ENCODE measurements at regions not wholly inside any gene's neighbourhood (a gene's known extent, or its start where the extent isn't known, plus 50 kb on each side); places are given as distances from the start of the nearest gene placed in this dataset.

DNA sequence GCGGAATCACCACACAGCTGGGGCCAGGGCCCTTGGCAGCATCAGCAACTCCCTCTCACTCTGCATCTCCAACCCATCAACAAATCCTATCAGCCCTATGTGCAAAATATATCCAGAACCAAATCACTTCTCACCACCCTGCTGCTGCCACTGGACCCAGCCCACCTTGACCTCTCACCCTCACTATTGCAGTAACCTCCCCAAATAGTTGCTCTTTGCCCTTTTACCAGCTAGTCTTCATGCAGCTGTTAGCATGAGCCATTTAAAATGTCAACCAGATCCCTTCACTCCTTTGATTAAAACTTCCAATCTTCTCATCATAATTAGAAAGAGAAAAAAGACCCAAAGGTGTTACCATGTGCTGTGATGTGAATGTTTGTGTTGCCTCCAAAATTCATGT lies 155.7 kb upstream of the IRF2BP2 start:
- in situ Hi-C loops (cut with HindIII; ENCODE audit: extremely low pct_ligation_motif_present, low pct_unique_long_range_greater_than_20kb) (no loop called here), intact Hi-C loops (cut with micrococcal nuclease; ENCODE audit: unreplicated experiment) (no loop called here)
- Histone ChIP-seq H3K27me3 (ENCODE audit: control insufficient read depth in 1 of 2, insufficient read depth in 2 of 2, low read length in 2 of 2) (no peaks in the 10 kb centered on the region), H3K36me3 (replicated peaks in 1 of 2; ENCODE audit: control insufficient read depth in 1 of 2, insufficient read depth in 2 of 2, low read length in 2 of 2) (no peaks in the 10 kb centered on the region; a peak in 1 of 5 replicates), H3K9ac (ENCODE audit: insufficient read depth, low read depth, low read length) (no peak overlapping the region), H4K20me1 (ENCODE audit: insufficient read depth, low read length) (no peaks in the 10 kb centered on the region), H3K4me2 (ENCODE audit: low read depth, low read length) (peak overlapping the region; percentile 16; the same call in 1 of the 2 replicates), H2AFZ (ENCODE audit: low read length) (no peak overlapping the region), H3K4me1 (ENCODE audit: insufficient read depth, low read length) (peaks cover 88% of the 10 kb centered on the region), H3K9me3 (ENCODE audit: low read length) (no peaks in the 10 kb centered on the region), H3K79me2 (ENCODE audit: insufficient read depth, low read length) (no peaks in the 10 kb centered on the region), H3K27ac (ENCODE audit: extremely low read length, insufficient read depth, low read length) (no peak overlapping the region), H3K4me3 (replicated peaks in 1 of 3; ENCODE audit: insufficient read depth in 1 of 3, low read depth in 2 of 3, low read length in 3 of 3) (no peak overlapping the region)
- CTCF ChIA-PET (ENCODE audit: low intra/inter-chr PET ratio, low total read pairs): no interaction called here
- 100% methylated on average over 1 of the region's 1 CpG for WGBS (ENCODE audit: low lambda C conversion rate)
- POLR2A ChIA-PET: interaction anchor here (0.6 to 9.3 kb wide), 3 partner anchors 40 to 195 kb away, joined by 5 to 97 read pairs (median 84); no protein-coding TSS in a partner anchor
- ATAC-seq (no peak), FAIRE-seq (no peak), DNase-seq (ENCODE audit: low spot score) (no peak)
- BruUV-seq (replicated peaks): TSS peak; percentile 16
- TF ChIP-seq GFI1 (CRISPR knock-in tag; IDR thresholded peaks at IDR 0.05; ENCODE audit: borderline replicate concordance): peak; percentile 53
- TF ChIP-seq HNF4G (IDR thresholded peaks at IDR 0.05; ENCODE audit: borderline replicate concordance, low read depth, low read length): peak; percentile 30; the same call in 1 of the 2 replicates
- TF ChIP-seq HNF4G (CRISPR knock-in tag; IDR thresholded peaks at IDR 0.05; ENCODE audit: borderline replicate concordance, low read depth): no peak
- TF ChIP-seq, protein P1, sequence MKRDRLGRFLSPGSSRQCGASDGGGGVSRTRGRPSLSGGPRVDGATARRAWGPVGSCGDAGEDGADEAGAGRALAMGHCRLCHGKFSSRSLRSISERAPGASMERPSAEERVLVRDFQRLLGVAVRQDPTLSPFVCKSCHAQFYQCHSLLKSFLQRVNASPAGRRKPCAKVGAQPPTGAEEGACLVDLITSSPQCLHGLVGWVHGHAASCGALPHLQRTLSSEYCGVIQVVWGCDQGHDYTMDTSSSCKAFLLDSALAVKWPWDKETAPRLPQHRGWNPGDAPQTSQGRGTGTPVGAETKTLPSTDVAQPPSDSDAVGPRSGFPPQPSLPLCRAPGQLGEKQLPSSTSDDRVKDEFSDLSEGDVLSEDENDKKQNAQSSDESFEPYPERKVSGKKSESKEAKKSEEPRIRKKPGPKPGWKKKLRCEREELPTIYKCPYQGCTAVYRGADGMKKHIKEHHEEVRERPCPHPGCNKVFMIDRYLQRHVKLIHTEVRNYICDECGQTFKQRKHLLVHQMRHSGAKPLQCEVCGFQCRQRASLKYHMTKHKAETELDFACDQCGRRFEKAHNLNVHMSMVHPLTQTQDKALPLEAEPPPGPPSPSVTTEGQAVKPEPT (CRISPR knock-in tag; IDR thresholded peaks at IDR 0.05; ENCODE audit: low read depth): no peak
- TF ChIP-seq NR2C2 (CRISPR knock-in tag; IDR thresholded peaks at IDR 0.05; ENCODE audit: borderline replicate concordance): peak; percentile 80
- peak; percentile 82 for TF ChIP-seq NR2F6 (IDR thresholded peaks at IDR 0.05)
- peak; percentile 72 for TF ChIP-seq NR2F6 (CRISPR knock-in tag; IDR thresholded peaks at IDR 0.05)
- TF ChIP-seq POGZ (CRISPR knock-in tag; IDR thresholded peaks at IDR 0.05): no peak
- no peak for TF ChIP-seq ZNF317 (CRISPR knock-in tag; IDR thresholded peaks at IDR 0.05)
- TF ChIP-seq HNF4A (CRISPR knock-in tag; IDR thresholded peaks at IDR 0.05): peak; percentile 73
- TF ChIP-seq TARDBP (CRISPR knock-in tag; IDR thresholded peaks at IDR 0.05): peak; percentile 16; the same call in 1 of the 2 replicates
- peak; percentile 23; the same call in 1 of the 2 replicates for TF ChIP-seq HOXA3 (CRISPR knock-in tag; IDR thresholded peaks at IDR 0.05)
- no peak for TF ChIP-seq ZNF136 (CRISPR knock-in tag; IDR thresholded peaks at IDR 0.05; ENCODE audit: low read depth)
- no peak for TF ChIP-seq ZNF563 (CRISPR knock-in tag; IDR thresholded peaks at IDR 0.05)
- TF ChIP-seq RBAK (CRISPR knock-in tag; IDR thresholded peaks at IDR 0.05): no peak
- no peak for TF ChIP-seq RBM22 (optimal IDR thresholded peaks at IDR 0.05; ENCODE audit: low read length)
- TF ChIP-seq HNF1A (IDR thresholded peaks at IDR 0.05; ENCODE audit: low read depth): no peak
- TF ChIP-seq HNF1A (CRISPR knock-in tag; IDR thresholded peaks at IDR 0.05; ENCODE audit: borderline replicate concordance): no peak
- peak; percentile 32; the same call in 1 of the 2 replicates for TF ChIP-seq MED1 (CRISPR knock-in tag; IDR thresholded peaks at IDR 0.05)
- no peak for TF ChIP-seq TP53 (CRISPR knock-in tag; conservative IDR thresholded peaks at IDR 0.05)
- TF ChIP-seq SMAD9 (CRISPR knock-in tag; IDR thresholded peaks at IDR 0.05): no peak
- TF ChIP-seq NR2F1 (CRISPR knock-in tag; IDR thresholded peaks at IDR 0.05): peak in 1 of 2 experiments; percentile 39; a peak in 1 of 4 replicates
- peak; percentile 47; the same call in 1 of the 2 replicates for TF ChIP-seq PPARG (CRISPR knock-in tag; conservative IDR thresholded peaks at IDR 0.05)
